ENCODE measurements at regions not wholly inside any gene's neighbourhood (a gene's known extent, or its start where the extent isn't known, plus 50 kb on each side); places are given as distances from the start of the nearest gene placed in this dataset.

DNA sequence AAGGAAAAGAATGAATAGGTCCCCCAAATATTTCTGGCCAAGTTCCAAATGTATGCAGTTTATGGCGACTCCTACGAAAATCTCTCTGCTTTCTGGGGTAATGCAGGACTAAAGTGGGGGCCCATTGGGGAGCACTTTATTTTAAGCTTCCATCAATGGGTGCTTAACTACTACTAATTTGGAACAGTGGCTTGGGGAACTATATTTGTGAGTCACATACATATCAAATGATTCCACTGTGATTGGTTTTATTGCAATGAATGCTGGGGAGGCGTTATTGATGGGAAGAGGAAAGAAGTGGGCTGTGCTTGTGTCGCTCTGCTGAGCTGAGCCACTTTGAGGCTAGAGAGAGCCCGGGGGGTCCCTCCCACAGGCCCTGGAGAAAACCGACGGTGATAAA, 560.4 kb upstream of the SALL3 start:
- no peaks in the 10 kb centered on the region for H3K36me3 ChIP-seq (ENCODE audit: insufficient read depth, low read length)
- H3K27me3 ChIP-seq (ENCODE audit: insufficient read depth, low read length, poor library complexity) = no peaks in the 10 kb centered on the region
- no peak overlapping the region for H3K9ac ChIP-seq (ENCODE audit: low read depth, low read length)
- TF ChIP-seq, protein P1, sequence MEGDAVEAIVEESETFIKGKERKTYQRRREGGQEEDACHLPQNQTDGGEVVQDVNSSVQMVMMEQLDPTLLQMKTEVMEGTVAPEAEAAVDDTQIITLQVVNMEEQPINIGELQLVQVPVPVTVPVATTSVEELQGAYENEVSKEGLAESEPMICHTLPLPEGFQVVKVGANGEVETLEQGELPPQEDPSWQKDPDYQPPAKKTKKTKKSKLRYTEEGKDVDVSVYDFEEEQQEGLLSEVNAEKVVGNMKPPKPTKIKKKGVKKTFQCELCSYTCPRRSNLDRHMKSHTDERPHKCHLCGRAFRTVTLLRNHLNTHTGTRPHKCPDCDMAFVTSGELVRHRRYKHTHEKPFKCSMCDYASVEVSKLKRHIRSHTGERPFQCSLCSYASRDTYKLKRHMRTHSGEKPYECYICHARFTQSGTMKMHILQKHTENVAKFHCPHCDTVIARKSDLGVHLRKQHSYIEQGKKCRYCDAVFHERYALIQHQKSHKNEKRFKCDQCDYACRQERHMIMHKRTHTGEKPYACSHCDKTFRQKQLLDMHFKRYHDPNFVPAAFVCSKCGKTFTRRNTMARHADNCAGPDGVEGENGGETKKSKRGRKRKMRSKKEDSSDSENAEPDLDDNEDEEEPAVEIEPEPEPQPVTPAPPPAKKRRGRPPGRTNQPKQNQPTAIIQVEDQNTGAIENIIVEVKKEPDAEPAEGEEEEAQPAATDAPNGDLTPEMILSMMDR (IDR thresholded peaks at IDR 0.05; ENCODE audit: borderline replicate concordance, extremely low read depth, low read length, poor library complexity, severe bottlenecking) = no peak
- no peak for TF ChIP-seq EZH2 (IDR thresholded peaks at IDR 0.05; ENCODE audit: borderline replicate concordance, low read depth, low read length, severe bottlenecking)
- ATAC-seq (ENCODE audit: insufficient read depth, low read depth) = no peak
- H3K4me3 ChIP-seq (ENCODE audit: low read depth in 1 of 2, low read length in 2 of 2) = no peak overlapping the region
- H3K4me1 ChIP-seq (ENCODE audit: insufficient read depth, low read length) = no peaks in the 10 kb centered on the region
- H3K79me2 ChIP-seq (ENCODE audit: insufficient read depth, low read length) = no peaks in the 10 kb centered on the region
- H3K27ac ChIP-seq (ENCODE audit: low read length) = no peak overlapping the region
- no peak for DNase-seq
- H2AFZ ChIP-seq (ENCODE audit: low read depth, low read length) = no peak overlapping the region
- H4K20me1 ChIP-seq (ENCODE audit: insufficient read depth, low read length) = no peaks in the 10 kb centered on the region
- H3K4me2 ChIP-seq (ENCODE audit: insufficient read depth, low read length) = no peak overlapping the region
- H3K9me3 ChIP-seq (ENCODE audit: insufficient read depth, low read length, severe bottlenecking) = no peaks in the 10 kb centered on the region

DNA sequence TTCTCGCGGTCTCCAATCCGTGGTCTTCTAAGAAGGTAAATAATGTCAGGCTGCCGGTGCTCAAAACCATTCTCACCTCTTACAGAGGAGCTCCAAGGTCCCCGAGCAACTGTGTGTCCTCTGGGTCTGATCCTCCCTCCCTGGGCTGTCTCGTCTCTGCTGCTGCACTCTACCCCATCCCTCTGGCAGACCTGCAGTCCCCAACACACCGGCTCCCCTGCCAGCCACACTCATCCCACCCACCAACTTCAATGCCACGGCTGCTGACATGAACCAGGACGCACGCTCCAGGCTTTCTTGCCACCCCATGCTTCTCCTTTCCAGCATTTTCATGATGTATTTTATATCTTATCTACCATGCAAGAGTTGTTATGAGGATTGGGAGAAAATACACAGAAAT, 559.5 kb upstream of the SALL3 start:
- Histone ChIP-seq H3K4me3 (ENCODE audit: low read depth in 1 of 2, low read length in 2 of 2) (no peak overlapping the region), H4K20me1 (ENCODE audit: insufficient read depth, low read length) (no peaks in the 10 kb centered on the region), H3K4me1 (ENCODE audit: insufficient read depth, low read length) (no peaks in the 10 kb centered on the region), H3K9me3 (ENCODE audit: insufficient read depth, low read length, severe bottlenecking) (no peaks in the 10 kb centered on the region), H2AFZ (ENCODE audit: low read depth, low read length) (no peak overlapping the region), H3K27me3 (ENCODE audit: insufficient read depth, low read length, poor library complexity) (no peaks in the 10 kb centered on the region), H3K36me3 (ENCODE audit: insufficient read depth, low read length) (no peaks in the 10 kb centered on the region), H3K4me2 (ENCODE audit: insufficient read depth, low read length) (no peak overlapping the region), H3K27ac (ENCODE audit: low read length) (no peak overlapping the region), H3K9ac (ENCODE audit: low read depth, low read length) (no peak overlapping the region), H3K79me2 (ENCODE audit: insufficient read depth, low read length) (no peaks in the 10 kb centered on the region)
- ATAC-seq (ENCODE audit: insufficient read depth, low read depth) = no peak
- TF ChIP-seq EZH2 (IDR thresholded peaks at IDR 0.05; ENCODE audit: borderline replicate concordance, low read depth, low read length, severe bottlenecking) = no peak
- TF ChIP-seq, protein P1 (IDR thresholded peaks at IDR 0.05; ENCODE audit: borderline replicate concordance, extremely low read depth, low read length, poor library complexity, severe bottlenecking) = no peak
- DNase-seq = no peak

DNA sequence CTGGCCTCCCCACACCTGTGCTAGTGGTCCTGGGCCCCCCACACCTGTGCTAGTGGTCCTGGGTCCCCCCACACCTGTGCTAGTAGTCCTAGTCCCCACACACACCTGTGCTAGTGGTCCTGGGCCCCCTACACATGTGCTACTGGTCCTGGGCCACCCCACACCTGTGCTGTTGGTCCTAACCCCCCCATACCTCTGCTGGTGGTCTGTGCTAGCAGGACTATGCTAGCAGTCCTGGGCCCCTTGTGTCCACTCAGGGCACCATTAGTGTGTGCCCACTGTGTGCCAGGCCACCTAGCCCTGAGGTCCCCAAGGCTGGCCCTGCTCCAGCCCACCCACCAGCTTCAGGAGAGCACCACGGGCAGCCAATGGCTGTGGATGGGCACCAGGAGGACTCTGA, 558.2 kb upstream of the SALL3 start:
- no peaks in the 10 kb centered on the region for H3K9me3 ChIP-seq (ENCODE audit: insufficient read depth, low read length, severe bottlenecking)
- TF ChIP-seq, protein P1 (IDR thresholded peaks at IDR 0.05; ENCODE audit: borderline replicate concordance, extremely low read depth, low read length, poor library complexity, severe bottlenecking) = no peak
- no peak for TF ChIP-seq EZH2 (IDR thresholded peaks at IDR 0.05; ENCODE audit: borderline replicate concordance, low read depth, low read length, severe bottlenecking)
- H3K27ac ChIP-seq (ENCODE audit: low read length) = no peak overlapping the region

DNA sequence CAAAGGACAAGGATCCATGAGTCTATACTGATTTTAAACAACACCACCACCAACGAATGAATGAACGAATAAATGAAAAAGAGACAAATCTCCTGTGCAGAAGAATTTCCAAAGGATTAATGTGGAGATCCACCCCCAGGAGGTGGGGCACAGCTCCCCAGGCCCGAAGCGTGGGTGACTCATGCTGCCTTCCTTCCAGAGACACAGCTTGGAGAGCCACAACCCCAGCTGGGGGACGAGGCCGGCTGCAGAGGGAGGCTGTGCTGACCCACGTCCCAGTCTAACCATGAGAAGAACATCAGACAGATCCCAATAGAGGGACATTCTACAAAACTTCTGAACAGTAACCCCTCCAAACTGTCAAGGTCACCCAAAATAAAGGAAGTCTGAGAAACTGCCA, 557.3 kb upstream of the SALL3 start:
- H3K36me3 ChIP-seq (ENCODE audit: insufficient read depth, low read length) = no peaks in the 10 kb centered on the region
- H3K4me3 ChIP-seq (ENCODE audit: low read depth in 1 of 2, low read length in 2 of 2) = no peak overlapping the region
- no peak for DNase-seq
- no peaks in the 10 kb centered on the region for H3K27me3 ChIP-seq (ENCODE audit: insufficient read depth, low read length, poor library complexity)
- ATAC-seq (ENCODE audit: insufficient read depth, low read depth) = no peak
- H4K20me1 ChIP-seq (ENCODE audit: insufficient read depth, low read length) = no peaks in the 10 kb centered on the region
- no peaks in the 10 kb centered on the region for H3K4me1 ChIP-seq (ENCODE audit: insufficient read depth, low read length)
- H2AFZ ChIP-seq (ENCODE audit: low read depth, low read length) = no peak overlapping the region
- TF ChIP-seq, protein P1 (IDR thresholded peaks at IDR 0.05; ENCODE audit: borderline replicate concordance, extremely low read depth, low read length, poor library complexity, severe bottlenecking) = no peak
- no peak for TF ChIP-seq EZH2 (IDR thresholded peaks at IDR 0.05; ENCODE audit: borderline replicate concordance, low read depth, low read length, severe bottlenecking)
- H3K27ac ChIP-seq (ENCODE audit: low read length) = no peak overlapping the region
- no peak overlapping the region for H3K4me2 ChIP-seq (ENCODE audit: insufficient read depth, low read length)
- no peaks in the 10 kb centered on the region for H3K79me2 ChIP-seq (ENCODE audit: insufficient read depth, low read length)
- no peak overlapping the region for H3K9ac ChIP-seq (ENCODE audit: low read depth, low read length)
- no peaks in the 10 kb centered on the region for H3K9me3 ChIP-seq (ENCODE audit: insufficient read depth, low read length, severe bottlenecking)

More for the DNA sequence above, 558.2 kb upstream of the SALL3 start:
- Histone ChIP-seq H2AFZ (ENCODE audit: low read depth, low read length) (no peak overlapping the region), H3K9ac (ENCODE audit: low read depth, low read length) (no peak overlapping the region), H3K36me3 (ENCODE audit: insufficient read depth, low read length) (no peaks in the 10 kb centered on the region), H3K27me3 (ENCODE audit: insufficient read depth, low read length, poor library complexity) (no peaks in the 10 kb centered on the region), H3K79me2 (ENCODE audit: insufficient read depth, low read length) (no peaks in the 10 kb centered on the region), H3K4me3 (ENCODE audit: low read depth in 1 of 2, low read length in 2 of 2) (no peak overlapping the region), H3K4me2 (ENCODE audit: insufficient read depth, low read length) (no peak overlapping the region), H3K4me1 (ENCODE audit: insufficient read depth, low read length) (no peaks in the 10 kb centered on the region), H4K20me1 (ENCODE audit: insufficient read depth, low read length) (no peaks in the 10 kb centered on the region)
- DNase-seq (no peak), ATAC-seq (ENCODE audit: insufficient read depth, low read depth) (no peak)

Measured in DND-41 (cell line).